C1 segment of cervical spinal cord (tissue), 14 donors: ENCODE measurements at regions not wholly inside any gene's neighbourhood (a gene's known extent, or its start where the extent isn't known, plus 50 kb on each side); places are given as distances from the start of the nearest gene placed in this dataset.

Experiments
- DNase-seq, 14 donors: peaks; one replicate each; lab custom pipeline; 2025; lab: John Stamatoyannopoulos, UW

- DNase-seq: no peak
Measured at GRCh38 chr1:37424523-37424922, 49.9 kb upstream of the ZC3H12A start.
